ENCODE measurements at regions not wholly inside any gene's neighbourhood (a gene's known extent, or its start where the extent isn't known, plus 50 kb on each side); places are given as distances from the start of the nearest gene placed in this dataset.
"Not testable (repeated sequence)": the region's sequence is repeated elsewhere in the genome, so short reads cannot be mapped to it uniquely, and the experiment has no call there.

- DNase-seq, result no peak
Observed at GRCh38 chrX:65331371-65331770, 203.2 kb downstream of the LAS1L start.

- peak in 2 of 3 experiments; percentile 0 to 20 for DNase-seq
Observed at GRCh38 chrX:65300104-65300809, 234.3 kb downstream of the LAS1L start.

- DNase-seq, result not testable (repeated sequence)
Observed at GRCh38 chrX:65282905-65283304, 251.7 kb downstream of the LAS1L start.

DNA sequence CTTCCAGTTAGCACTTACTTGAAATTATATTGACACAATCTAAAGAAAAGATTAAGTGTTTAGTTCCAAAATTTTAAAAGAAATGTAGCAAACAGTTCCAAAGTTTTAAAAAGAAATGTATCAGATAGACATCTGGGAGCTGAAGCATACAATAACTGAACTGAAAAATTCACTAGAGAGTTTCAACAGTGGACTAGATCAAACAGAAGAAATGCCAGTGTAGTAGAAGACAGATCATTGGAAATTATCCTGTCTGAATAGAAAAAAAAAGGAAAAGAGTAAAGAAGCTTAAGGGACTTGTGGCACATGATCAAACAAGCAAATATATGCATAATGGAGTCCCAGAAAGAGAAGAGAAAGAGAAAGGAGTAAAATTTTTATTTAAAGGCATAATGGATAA is 261.4 kb downstream of the LAS1L start:
- DNase-seq, result no peak

DNA sequence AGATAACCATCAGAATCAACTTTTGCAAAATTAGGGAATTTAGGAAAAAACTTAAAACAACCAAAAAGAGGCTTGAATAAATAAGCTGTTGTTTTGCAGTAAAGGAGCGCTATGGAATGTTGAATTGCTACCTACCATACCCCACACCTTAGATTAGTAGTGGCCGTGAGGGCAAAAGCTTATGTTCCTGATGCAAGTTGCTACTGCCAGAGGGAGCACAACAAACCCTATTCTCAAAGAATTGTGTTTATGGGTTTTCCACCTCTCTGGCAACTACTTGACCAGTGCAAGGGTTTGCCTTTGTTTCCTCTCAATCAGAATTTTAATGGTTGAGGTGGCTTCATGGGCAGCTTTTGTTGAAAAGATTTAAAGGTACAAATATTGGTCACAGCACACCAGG is 268.1 kb downstream of the LAS1L start:
- DNase-seq, result no peak

DNA sequence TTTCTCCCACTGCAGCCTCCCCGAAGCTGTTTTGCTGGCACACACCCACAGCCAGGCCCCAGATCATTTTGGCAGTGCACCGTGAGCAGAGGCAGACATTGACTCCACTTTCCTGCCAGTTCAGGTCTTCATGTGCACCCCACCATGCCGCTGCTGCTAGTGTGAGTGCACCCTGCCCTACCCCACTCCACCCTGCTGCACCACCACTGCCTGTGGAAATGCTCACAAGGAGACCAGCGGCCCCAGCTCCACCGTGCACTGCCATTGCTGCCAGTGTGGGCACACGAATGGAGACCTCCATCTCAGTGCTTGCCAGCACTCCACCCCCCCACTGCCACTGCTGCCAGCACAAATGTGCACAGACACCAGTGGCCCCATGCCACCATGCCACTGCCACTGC is 277.6 kb upstream of the ZC4H2 start:
- no peak for DNase-seq

DNA sequence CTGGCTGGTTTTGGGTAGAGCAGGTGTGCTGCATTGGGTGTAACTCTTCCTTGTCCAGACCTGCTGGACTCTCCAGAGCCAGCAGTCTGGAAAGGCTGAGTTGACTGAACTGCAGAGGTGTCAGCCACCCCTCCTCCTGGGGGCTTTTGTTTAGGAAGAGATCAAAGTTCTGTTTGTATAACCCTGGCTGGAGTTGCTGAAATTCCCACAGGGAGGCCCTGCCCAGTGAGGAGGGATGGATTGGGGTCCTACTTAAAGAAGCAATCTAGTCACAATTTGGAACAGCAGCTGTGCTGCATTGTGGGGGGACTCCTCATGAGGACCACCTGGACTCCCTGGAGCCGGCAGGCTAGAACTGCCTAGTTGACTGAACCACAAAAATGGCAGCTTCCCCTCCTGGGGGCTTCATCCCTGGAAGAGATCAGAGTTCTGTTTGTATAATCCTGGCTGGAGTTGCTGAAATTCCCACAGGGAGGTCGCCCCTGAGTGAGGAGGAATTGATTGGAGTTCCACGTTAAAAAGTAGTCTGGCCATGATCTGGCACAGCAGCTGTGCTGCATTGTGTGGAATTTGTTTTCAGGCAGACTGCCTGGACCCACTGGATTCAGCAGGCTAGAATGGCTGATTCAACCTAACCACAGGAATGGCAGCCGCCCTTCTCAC is 264.9 kb upstream of the ZC4H2 start:
- no peak for DNase-seq

GRCh38 chrX:65203545-65203944 is 227.3 kb upstream of the ZC4H2 start:
- no peak for DNase-seq

- peak in 2 of 3 experiments; percentile 62 to 77 for DNase-seq
Observed at GRCh38 chrX:65196758-65197360, 220.6 kb upstream of the ZC4H2 start.

- no peak for DNase-seq
Observed at GRCh38 chrX:65195621-65196020, 219.4 kb upstream of the ZC4H2 start.

DNA sequence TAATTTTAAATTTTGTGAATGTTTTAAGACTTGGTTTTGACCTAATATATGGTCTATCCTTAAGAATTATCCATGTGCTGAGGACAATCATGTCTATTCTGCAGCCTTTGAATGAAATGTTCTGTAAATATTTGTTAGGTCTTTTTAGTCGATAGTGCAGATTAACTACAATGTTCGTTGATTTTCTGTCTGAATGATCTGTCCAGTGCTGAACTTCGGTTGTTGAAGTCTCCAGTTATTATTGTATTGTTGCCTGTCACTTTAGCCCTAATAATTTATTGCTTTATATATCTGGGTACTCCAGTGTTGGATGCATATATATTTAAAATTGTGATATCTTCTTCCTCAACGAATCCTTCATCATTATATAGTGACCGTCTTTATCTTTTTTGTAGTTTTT is 218.3 kb upstream of the ZC4H2 start:
- no peak for DNase-seq

- DNase-seq, result not testable (repeated sequence)
Observed at GRCh38 chrX:65163325-65163724, 187.1 kb upstream of the ZC4H2 start.

DNA sequence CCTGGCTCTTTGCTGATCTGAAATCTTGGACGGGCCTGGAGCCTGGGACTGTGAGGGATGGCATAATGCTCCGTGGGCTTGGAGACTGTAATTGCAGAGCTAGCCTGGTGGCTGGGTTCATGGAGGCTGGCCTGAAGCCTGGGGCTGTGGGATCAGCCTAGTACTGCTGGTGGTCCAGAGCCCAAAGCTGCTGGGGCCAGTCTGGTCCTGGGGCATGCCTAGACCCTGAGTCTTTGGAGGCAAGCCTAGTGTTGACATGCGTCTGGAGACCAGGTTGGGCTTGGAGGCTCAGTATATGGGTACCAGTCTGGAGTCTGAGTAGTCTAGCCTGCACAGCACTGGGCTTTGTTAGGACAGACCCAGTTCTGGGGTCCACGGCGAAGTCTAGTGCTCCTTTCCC is 172.0 kb upstream of the ZC4H2 start:
- DNase-seq, result no peak

- DNase-seq, result no peak
Observed at GRCh38 chrX:65136424-65136823, 160.2 kb upstream of the ZC4H2 start.

- DNase-seq, result no peak
Observed at GRCh38 chrX:65127842-65128241, 151.6 kb upstream of the ZC4H2 start.

DNA sequence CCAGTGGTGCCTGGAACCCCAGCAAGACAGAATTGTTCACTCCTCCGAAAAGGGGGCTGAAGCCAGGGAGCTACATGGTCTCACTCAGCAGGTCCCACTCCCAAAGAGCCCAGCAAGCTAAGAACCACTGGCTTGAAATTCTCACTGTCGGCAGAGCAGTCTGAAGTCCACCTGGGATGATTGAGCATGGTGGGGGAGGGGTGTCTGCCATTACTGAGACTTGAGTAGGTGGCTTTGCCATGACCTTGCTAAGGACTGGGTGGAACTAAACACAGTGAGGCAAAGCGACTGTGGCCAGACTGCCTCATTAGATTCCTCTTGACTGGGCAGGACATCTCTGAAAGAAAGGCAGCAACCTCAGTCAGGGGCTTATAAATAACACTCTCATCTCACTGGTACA is 122.6 kb upstream of the ZC4H2 start:
- no peak for DNase-seq

GRCh38 chrX:65093658-65094057 is 117.4 kb upstream of the ZC4H2 start:
- DNase-seq, result no peak

DNA sequence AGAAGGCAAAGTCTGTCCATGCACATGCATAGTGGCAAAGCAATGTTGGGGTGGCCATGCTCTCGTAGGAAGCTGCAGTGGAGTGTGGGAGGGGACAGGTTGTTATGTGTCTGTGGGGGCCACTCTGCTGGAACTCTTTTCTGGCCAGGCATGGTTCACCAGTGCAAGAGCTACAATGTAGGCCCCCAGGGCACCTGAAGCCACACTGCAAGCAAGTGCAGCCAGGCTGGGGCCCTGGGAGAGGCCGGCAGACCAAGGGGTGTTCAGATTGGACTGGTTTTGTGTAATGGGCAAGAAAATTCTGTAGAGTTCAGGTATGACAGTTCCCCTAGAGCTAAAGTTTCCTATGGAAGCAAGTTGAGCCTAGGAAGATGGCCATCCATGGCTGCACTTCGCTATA is 97.0 kb upstream of the ZC4H2 start:
- no peak for DNase-seq

- no peak for DNase-seq
Observed at GRCh38 chrX:65072590-65072989, 96.3 kb upstream of the ZC4H2 start.

DNA sequence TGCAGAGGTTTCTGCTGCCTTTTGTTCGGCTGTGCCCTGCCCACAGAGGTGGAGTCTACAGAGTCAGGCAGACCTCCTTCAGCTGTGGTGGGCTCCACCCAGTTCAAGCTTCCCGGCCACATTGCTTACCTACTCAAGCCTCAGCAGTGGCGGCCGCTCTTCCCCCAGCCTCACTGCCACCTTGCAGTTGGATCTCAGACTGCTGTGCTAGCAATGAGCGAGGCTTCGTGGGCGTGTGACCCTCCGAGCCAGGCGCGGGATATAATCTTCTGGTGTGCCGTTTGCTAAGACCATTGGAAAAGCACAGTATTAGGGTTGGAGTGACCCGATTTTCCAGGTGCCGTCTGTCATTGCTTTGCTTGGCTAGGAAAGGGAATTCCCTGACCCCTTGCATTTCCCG is 82.4 kb upstream of the ZC4H2 start:
- DNase-seq, result not testable (repeated sequence)

GRCh38 chrX:65045001-65045400 is 68.8 kb upstream of the ZC4H2 start:
- DNase-seq, result no peak

DNA sequence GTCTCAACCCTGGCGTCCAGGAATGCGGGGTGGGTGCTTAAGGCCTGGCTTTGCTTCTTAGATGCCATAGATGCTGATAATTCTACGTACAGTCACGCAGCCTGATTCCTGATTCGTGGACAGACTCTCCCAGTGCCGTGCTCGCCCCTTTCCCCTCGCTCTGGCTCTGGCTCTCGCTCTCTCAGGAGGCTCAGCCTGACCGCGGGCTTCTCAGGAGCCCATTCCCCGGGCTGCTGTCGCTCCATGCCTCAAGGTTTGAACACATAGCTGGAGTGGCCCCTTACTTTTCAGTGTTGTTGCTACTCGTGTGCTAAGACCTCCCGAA is 59.2 kb upstream of the ZC4H2 start:
- DNase-seq, result peak in 2 of 3 experiments; percentile 84 to 89

- peak in 2 of 3 experiments; percentile 89 to 93 for DNase-seq
Observed at GRCh38 chrX:65034668-65035445, 58.6 kb upstream of the ZC4H2 start, which contains the start of gene ZC3H12B. TSS of gene ZC3H12B (plus strand) at chrX:65034826.

- DNase-seq, result no peak
Observed at GRCh38 chrX:65034292-65034667, 58.0 kb upstream of the ZC4H2 start.

All from NCI-H1417 (cell line).